Left renal pelvis (tissue), 4 donors: ENCODE measurements at regions not wholly inside any gene's neighbourhood (a gene's known extent, or its start where the extent isn't known, plus 50 kb on each side); places are given as distances from the start of the nearest gene placed in this dataset.

ENCODE experiments used
- DNase-seq, 4 donors: peaks; one replicate each; pipeline ENCODE4 v3.0.0-alpha.2; 2013; ENCODE audit warnings: low read depth in 4 of 4, low spot score in 3 of 4

- DNase-seq, result no peak
Measured at GRCh38 chr2:173802518-173802917, 162.7 kb downstream of the SP3 start.

- DNase-seq, result no peak
Measured at GRCh38 chr2:173803449-173803848, 161.7 kb downstream of the SP3 start.

- no peak for DNase-seq
Measured at GRCh38 chr2:173806761-173807160, 158.4 kb downstream of the SP3 start.

GRCh38 chr2:173808718-173809117, 156.5 kb downstream of the SP3 start:
- no peak for DNase-seq

DNA sequence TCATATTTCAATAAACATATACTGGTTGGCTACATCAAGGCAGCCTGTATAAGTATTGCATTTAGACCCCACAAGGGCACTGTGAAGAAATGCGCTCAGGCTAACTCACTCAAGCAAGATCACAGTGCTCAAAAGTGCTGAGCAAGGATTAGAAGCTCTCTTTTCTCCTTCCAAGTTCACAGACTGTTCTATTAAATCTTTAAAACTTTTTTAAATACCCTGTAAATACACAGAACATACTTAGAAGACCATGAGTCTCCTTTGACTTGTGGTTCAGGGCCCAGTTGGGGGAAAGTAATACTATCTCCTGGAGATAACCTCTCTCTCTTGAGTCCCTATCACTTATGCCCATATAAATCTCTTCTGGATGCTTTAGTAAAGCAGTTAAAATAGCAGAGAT, 152.9 kb downstream of the SP3 start:
- DNase-seq, result no peak

GRCh38 chr2:173814306-173814705, 150.9 kb downstream of the SP3 start:
- DNase-seq, result no peak

GRCh38 chr2:173815772-173816171, 149.4 kb downstream of the SP3 start:
- no peak for DNase-seq

- no peak for DNase-seq
Measured at GRCh38 chr2:173817582-173817981, 147.6 kb downstream of the SP3 start.

GRCh38 chr2:173818285-173818684, 146.9 kb downstream of the SP3 start:
- DNase-seq, result no peak

- no peak for DNase-seq
Measured at GRCh38 chr2:173819852-173820251, 145.3 kb downstream of the SP3 start.

DNA sequence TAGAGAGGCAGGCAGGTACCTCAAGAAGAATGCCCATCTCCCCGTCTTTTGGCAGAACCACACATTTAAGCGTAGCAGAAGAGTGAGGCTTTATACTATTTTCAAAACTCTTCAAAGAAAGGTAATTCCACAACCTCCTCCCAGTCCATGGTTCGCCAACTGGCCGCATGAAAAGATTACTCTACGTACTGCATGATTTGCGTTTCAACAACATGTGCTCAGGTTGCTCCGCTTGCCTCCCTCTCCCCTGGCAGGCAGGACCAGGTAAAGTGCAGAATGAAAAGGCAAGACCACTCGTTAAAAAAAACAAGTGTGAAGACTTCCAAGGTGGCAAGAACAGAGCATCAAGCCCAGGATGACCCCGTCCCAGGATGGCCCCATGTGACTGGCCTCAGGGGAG, 143.7 kb downstream of the SP3 start:
- DNase-seq, result no peak

DNA sequence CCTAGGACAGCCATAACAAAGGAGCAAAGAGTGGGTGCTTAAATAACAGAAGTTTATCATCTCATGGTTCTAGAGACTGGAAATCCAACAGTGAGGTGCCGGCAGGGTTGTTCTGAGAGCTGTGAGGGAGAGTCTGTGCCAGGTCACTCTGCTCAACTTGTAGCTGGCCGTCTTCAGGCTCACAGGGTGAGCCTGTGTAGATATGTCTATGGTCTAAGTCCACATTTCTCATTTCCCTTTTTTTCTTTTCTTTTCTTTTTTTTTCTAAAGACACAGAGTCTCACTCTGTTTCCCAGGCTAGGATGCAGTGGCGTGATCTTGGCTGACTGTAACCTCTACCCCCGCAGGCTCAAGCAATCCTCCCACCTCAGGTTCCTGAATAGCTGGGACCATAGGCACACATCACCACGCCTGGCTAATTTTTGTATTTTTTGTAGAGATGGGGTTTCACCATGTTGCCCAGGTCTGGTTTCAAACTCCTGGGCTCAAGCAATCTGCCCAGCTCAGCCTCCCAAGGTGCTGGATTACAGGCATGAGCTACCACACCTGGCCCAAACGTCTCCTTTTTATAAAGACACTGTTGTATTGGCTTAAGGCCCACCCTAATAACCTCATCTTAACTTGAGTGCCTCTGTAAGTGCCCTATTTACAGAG, 142.2 kb downstream of the SP3 start:
- peak in 3 of 4 donors; percentile 12 to 44 (median 16) for DNase-seq

- DNase-seq, result peak in 2 of 4 donors; percentile 12 to 14
Measured at GRCh38 chr2:173823543-173823939, 141.6 kb downstream of the SP3 start.

- DNase-seq, result no peak
Measured at GRCh38 chr2:173828189-173829142, 136.7 kb downstream of the SP3 start.

DNA sequence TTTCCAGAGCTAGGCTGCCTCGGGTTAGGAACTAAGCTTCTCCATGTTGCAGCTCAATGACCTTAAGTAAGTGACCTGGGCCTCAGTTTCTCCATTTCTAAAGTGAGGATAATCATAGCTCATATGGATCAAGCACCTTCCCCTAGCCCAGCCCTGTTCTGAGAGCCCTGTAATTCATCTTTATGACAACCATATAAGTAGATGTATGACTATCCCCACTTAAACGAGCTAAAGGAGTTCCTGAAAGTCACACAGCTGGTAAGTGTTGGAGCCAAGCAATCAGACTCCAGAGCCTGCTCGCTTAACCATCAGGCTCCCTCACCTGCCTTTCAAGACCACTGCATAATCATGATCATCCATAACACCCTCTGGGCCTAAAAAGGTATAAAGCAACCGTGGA, 135.4 kb downstream of the SP3 start:
- no peak for DNase-seq

DNA sequence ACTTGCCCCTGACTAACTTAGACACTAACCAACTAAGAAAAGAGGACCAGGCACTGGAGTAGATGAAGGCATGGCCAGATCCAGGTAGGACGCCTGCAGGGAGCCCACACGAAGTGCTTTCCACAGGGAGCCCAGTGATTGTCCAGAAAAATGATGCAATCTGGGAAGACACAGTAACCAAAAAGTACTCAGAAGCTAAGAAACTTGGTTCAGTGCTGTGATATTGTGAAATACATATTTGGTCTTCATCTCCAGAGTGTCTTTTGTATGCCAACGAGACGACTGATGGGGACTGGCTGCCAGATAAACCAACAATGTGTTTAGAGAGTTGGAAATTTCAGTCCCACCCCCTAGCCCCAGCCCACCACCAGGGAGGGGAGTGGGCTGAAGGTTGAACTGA, 135.0 kb downstream of the SP3 start:
- no peak for DNase-seq

DNA sequence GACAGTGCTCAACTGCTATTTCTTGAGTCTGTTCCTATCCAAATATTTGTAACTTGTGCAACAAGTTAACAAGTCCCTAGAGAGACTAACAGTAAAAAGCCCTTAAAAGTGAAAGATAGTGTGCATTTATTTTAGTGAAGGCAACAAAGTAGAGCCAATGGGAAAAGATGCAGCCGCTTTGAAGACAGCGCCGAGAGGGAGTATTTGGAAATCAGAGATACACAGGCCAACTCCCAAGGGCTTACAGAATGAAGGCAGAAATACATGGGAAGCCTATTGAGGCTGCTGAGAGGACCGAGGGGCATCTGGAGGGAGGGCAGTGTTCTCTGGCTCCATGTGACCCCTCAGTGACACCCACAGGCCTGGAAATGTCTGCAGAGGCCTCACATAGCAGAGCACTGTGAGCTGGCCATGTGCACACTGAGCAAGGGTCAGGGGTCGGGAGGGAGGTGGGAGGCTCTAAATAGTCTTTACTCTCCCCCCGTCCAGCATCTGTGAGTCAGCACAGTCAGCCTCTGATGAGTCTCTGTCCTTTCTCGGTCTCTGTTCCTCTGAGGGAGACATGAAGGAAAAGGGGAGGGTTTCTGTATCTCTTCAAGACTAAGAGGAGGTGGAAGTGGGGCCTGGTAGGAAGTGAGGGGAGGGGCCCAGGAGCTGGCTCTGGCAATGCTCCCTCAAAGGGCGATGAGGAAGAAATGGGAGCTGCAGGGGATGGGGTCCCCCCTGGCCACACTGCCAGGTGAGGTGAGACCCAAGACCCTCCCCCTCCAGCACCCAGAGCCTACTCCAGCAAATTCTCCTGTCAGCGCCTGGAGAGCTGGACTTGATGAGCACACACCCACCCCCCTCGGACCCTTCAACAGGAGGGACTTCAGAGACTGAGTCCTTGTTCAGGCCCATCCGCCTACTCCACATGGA, 133.6 kb downstream of the SP3 start:
- DNase-seq, result peak; percentile 60 to 64 (median 62)

GRCh38 chr2:173834141-173834540, 131.0 kb downstream of the SP3 start:
- no peak for DNase-seq

DNA sequence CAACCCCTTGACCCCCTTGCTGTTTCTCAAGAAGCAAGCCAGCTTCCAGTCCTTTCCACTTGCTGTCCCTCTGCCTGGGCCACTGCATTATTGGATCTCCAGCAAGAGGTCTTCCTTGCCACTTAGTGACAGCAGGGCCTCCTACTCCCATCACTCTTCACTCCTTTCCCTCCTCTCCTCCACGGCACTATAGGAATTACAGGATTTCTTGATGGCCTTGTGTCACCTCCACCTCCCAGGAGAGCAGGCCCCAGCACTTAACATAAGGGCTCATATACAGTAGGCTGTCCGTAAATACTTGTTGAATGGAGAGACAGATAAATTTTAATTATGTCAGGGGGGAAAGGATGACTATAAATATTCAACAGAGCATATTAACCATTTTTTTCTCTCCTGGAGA, 129.4 kb downstream of the SP3 start:
- no peak for DNase-seq

GRCh38 chr2:173841110-173841509, 124.1 kb downstream of the SP3 start:
- no peak for DNase-seq

GRCh38 chr2:173843526-173843925, 121.6 kb downstream of the SP3 start:
- DNase-seq, result no peak
